ENCODE measurements at regions not wholly inside any gene's neighbourhood (a gene's known extent, or its start where the extent isn't known, plus 50 kb on each side); places are given as distances from the start of the nearest gene placed in this dataset.

DNA sequence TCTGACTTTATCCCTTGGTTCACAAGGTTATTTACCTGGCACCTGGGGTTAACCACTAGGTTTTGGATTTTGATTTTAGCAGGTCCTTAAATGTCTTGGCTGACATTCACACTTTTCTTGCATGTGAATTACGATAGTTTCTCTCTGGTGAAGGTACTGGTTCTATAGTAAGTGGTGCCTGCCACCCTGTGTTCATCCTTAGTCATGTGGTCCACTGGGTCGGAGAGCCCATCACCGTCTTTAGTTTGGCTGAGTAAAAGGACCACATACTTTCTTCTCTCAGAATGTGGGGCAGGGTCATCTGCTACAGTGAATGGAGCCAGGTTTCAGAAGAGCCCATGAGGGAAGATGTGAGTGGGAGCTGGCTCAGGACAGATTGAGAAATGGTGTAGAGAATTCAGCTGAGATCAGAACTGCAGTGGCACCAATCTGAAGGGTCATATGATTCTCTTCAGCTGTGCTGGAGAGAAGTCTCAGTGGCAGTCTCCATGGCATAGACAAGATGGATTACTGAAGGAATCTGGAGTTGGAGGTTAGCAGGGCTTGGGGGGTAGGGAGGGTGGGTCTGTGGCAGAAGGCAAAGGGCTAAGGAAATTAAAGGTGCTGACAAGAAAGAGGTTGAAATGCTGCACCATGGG is 310.4 kb downstream of the GPAT3 start:
- Histone ChIP-seq H3K9me3 (ENCODE audit: control insufficient read depth, insufficient read depth, low read depth, low read length) (no peaks in the 10 kb centered on the region), H3K27ac (ENCODE audit: low read length) (no peak overlapping the region), H3K36me3 (ENCODE audit: control insufficient read depth, insufficient read depth, low read length) (no peaks in the 10 kb centered on the region), H3K27me3 (ENCODE audit: control insufficient read depth, insufficient read depth, low read length) (no peaks in the 10 kb centered on the region), H3K4me3 (ENCODE audit: low read depth in 2 of 2, low read length in 2 of 2) (no peak overlapping the region), H3K4me1 (ENCODE audit: control insufficient read depth, insufficient read depth, low read length) (0 out of 2 replicates have a peak, but pooled peaks cover under 1% of the 10 kb centered on the region)
- CTCF ChIA-PET = no interaction called here
- TF ChIP-seq, protein P1, sequence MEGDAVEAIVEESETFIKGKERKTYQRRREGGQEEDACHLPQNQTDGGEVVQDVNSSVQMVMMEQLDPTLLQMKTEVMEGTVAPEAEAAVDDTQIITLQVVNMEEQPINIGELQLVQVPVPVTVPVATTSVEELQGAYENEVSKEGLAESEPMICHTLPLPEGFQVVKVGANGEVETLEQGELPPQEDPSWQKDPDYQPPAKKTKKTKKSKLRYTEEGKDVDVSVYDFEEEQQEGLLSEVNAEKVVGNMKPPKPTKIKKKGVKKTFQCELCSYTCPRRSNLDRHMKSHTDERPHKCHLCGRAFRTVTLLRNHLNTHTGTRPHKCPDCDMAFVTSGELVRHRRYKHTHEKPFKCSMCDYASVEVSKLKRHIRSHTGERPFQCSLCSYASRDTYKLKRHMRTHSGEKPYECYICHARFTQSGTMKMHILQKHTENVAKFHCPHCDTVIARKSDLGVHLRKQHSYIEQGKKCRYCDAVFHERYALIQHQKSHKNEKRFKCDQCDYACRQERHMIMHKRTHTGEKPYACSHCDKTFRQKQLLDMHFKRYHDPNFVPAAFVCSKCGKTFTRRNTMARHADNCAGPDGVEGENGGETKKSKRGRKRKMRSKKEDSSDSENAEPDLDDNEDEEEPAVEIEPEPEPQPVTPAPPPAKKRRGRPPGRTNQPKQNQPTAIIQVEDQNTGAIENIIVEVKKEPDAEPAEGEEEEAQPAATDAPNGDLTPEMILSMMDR (IDR thresholded peaks at IDR 0.05) = no peak
- no peak for TF ChIP-seq TCF7L2 (IDR thresholded peaks at IDR 0.05; ENCODE audit: low read depth, low read length)
- TF ChIP-seq, protein P2, sequence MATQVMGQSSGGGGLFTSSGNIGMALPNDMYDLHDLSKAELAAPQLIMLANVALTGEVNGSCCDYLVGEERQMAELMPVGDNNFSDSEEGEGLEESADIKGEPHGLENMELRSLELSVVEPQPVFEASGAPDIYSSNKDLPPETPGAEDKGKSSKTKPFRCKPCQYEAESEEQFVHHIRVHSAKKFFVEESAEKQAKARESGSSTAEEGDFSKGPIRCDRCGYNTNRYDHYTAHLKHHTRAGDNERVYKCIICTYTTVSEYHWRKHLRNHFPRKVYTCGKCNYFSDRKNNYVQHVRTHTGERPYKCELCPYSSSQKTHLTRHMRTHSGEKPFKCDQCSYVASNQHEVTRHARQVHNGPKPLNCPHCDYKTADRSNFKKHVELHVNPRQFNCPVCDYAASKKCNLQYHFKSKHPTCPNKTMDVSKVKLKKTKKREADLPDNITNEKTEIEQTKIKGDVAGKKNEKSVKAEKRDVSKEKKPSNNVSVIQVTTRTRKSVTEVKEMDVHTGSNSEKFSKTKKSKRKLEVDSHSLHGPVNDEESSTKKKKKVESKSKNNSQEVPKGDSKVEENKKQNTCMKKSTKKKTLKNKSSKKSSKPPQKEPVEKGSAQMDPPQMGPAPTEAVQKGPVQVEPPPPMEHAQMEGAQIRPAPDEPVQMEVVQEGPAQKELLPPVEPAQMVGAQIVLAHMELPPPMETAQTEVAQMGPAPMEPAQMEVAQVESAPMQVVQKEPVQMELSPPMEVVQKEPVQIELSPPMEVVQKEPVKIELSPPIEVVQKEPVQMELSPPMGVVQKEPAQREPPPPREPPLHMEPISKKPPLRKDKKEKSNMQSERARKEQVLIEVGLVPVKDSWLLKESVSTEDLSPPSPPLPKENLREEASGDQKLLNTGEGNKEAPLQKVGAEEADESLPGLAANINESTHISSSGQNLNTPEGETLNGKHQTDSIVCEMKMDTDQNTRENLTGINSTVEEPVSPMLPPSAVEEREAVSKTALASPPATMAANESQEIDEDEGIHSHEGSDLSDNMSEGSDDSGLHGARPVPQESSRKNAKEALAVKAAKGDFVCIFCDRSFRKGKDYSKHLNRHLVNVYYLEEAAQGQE (IDR thresholded peaks at IDR 0.05; ENCODE audit: insufficient read depth in 1 of 2, low read depth in 2 of 2, low read length in 1 of 2) = no peak
- no peak for TF ChIP-seq SIN3A (IDR thresholded peaks at IDR 0.05; ENCODE audit: borderline replicate concordance, insufficient read depth, low read depth, low read length)
- TF ChIP-seq POLR2AphosphoS5 (IDR thresholded peaks at IDR 0.05; ENCODE audit: low read depth, low read length) = no peak
- in situ Hi-C loops (cut with HindIII; ENCODE audit: low pct_unique_long_range_greater_than_20kb, low sequenced_read_pairs) = no loop called here
- ATAC-seq = no peak
- no TSS peak for BruUV-seq (replicated peaks)
- intact Hi-C loops (cut with micrococcal nuclease; ENCODE audit: unreplicated experiment) = no loop called here
- no peak for DNase-seq (ENCODE audit: low read depth, low spot score)
- POLR2A ChIA-PET = no interaction called here

DNA sequence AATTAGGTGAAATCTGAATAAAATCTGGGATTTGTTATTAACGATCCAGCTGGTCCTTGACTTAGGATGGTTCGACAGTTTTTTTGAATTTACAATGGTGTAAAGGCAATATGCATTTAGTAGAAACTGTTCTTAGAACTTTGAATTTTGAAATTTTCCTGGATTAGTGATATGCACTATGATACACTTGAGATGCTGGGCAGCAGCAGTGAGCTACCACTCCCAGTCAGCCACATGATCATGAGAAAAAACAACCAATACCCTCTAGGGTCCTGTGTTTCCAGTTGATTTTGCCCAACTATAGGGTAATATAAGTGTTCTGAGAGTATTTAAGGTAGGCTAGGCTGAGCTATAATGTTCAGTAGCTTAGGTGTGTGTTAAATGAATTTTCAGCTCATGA is 303.7 kb downstream of the GPAT3 start:
- Histone ChIP-seq H3K27me3 (ENCODE audit: control insufficient read depth, insufficient read depth, low read length) (no peaks in the 10 kb centered on the region), H3K27ac (ENCODE audit: low read length) (no peak overlapping the region), H3K4me1 (ENCODE audit: control insufficient read depth, insufficient read depth, low read length) (no peaks in the 10 kb centered on the region), H3K9me3 (ENCODE audit: control insufficient read depth, insufficient read depth, low read depth, low read length) (no peaks in the 10 kb centered on the region), H3K36me3 (ENCODE audit: control insufficient read depth, insufficient read depth, low read length) (no peaks in the 10 kb centered on the region), H3K4me3 (ENCODE audit: low read depth in 2 of 2, low read length in 2 of 2) (no peak overlapping the region)
- no peak for ATAC-seq
- ChIA-PET CTCF (no interaction called here), POLR2A (no interaction called here)
- DNase-seq (ENCODE audit: low read depth, low spot score) = no peak
- in situ Hi-C loops (cut with HindIII; ENCODE audit: low pct_unique_long_range_greater_than_20kb, low sequenced_read_pairs) (no loop called here), intact Hi-C loops (cut with micrococcal nuclease; ENCODE audit: unreplicated experiment) (no loop called here)
- no peak for TF ChIP-seq SIN3A (IDR thresholded peaks at IDR 0.05; ENCODE audit: borderline replicate concordance, insufficient read depth, low read depth, low read length)
- TF ChIP-seq, protein P1 (IDR thresholded peaks at IDR 0.05) = no peak
- no peak for TF ChIP-seq TCF7L2 (IDR thresholded peaks at IDR 0.05; ENCODE audit: low read depth, low read length)
- no peak for TF ChIP-seq POLR2AphosphoS5 (IDR thresholded peaks at IDR 0.05; ENCODE audit: low read depth, low read length)
- TF ChIP-seq, protein P2 (IDR thresholded peaks at IDR 0.05; ENCODE audit: insufficient read depth in 1 of 2, low read depth in 2 of 2, low read length in 1 of 2) = no peak
- no TSS peak for BruUV-seq (replicated peaks)
